ENCODE measurements at regions not wholly inside any gene's neighbourhood (a gene's known extent, or its start where the extent isn't known, plus 50 kb on each side); places are given as distances from the start of the nearest gene placed in this dataset.

- no peak for DNase-seq
Observed at GRCh38 chrX:39653691-39654090, 444.1 kb downstream of the BCOR start.

GRCh38 chrX:39654183-39654925, 443.4 kb downstream of the BCOR start:
- DNase-seq = no peak

GRCh38 chrX:39654952-39655351, 442.8 kb downstream of the BCOR start:
- no peak for DNase-seq

GRCh38 chrX:39661116-39661907, 436.4 kb downstream of the BCOR start:
- DNase-seq = no peak

GRCh38 chrX:39665830-39666518, 431.8 kb downstream of the BCOR start:
- DNase-seq = no peak

GRCh38 chrX:39667191-39667590, 430.6 kb downstream of the BCOR start:
- no peak for DNase-seq

GRCh38 chrX:39667736-39668482, 429.8 kb downstream of the BCOR start:
- no peak for DNase-seq

GRCh38 chrX:39669668-39670067, 428.1 kb downstream of the BCOR start:
- DNase-seq = no peak

GRCh38 chrX:39670281-39670680, 427.5 kb downstream of the BCOR start:
- DNase-seq = no peak

GRCh38 chrX:39672405-39672804, 425.4 kb downstream of the BCOR start:
- no peak for DNase-seq

- no peak for DNase-seq
Observed at GRCh38 chrX:39674490-39675161, 423.1 kb downstream of the BCOR start.

- DNase-seq = no peak
Observed at GRCh38 chrX:39675162-39675553, 422.6 kb downstream of the BCOR start.

- DNase-seq = no peak
Observed at GRCh38 chrX:39675619-39676018, 422.1 kb downstream of the BCOR start.

- no peak for DNase-seq
Observed at GRCh38 chrX:39676434-39676833, 421.3 kb downstream of the BCOR start.

- no peak for DNase-seq
Observed at GRCh38 chrX:39677585-39677977, 420.2 kb downstream of the BCOR start.

GRCh38 chrX:39677978-39678791, 419.6 kb downstream of the BCOR start:
- no peak for DNase-seq

- DNase-seq = no peak
Observed at GRCh38 chrX:39678914-39679313, 418.8 kb downstream of the BCOR start.

GRCh38 chrX:39679497-39680157, 418.1 kb downstream of the BCOR start:
- DNase-seq = no peak

GRCh38 chrX:39681885-39682284, 415.9 kb downstream of the BCOR start:
- no peak for DNase-seq

- DNase-seq = no peak
Observed at GRCh38 chrX:39682778-39683177, 415.0 kb downstream of the BCOR start.

- DNase-seq = no peak
Observed at GRCh38 chrX:39688219-39688575, 409.6 kb downstream of the BCOR start.
